ENCODE measurements at regions not wholly inside any gene's neighbourhood (a gene's known extent, or its start where the extent isn't known, plus 50 kb on each side); places are given as distances from the start of the nearest gene placed in this dataset.
"Not testable (repeated sequence)": the region's sequence is repeated elsewhere in the genome, so short reads cannot be mapped to it uniquely, and the experiment has no call there.

DNA sequence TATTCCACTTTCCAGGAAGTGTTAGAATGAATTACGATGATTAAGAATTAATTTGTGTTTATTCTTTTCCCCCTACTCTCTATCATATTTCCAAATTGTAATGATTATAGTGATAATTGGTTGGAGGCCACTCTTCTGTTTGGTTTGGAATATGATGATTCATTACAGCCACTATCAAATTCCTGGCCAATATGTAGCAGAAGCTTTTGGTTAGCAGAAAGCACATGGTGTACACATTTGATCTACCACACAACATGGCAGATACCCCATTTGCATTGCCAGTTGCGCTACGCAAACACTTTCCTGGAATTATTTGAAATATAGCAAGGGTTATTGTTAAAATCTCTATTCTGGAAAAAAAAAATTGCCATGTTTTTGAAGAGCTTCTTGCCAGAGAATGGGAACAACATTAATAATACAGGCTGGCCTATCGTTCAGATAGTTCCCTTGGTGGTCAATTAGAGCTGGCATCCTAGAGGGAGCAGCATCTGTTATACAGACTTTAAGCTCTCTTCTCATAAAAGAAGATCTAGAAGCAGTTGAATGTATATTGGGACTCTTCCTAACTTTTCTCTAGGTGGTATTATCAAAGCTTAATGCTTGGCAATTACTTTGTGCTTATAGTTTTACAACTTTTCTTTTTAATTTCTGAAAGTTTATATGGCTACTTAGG, 455.0 kb upstream of the ACTBL2 start:
- DNase-seq, result no peak

GRCh38 chr5:57937025-57937424, 454.4 kb upstream of the ACTBL2 start:
- DNase-seq, result no peak

- DNase-seq, result no peak
These were observed 450.1 kb upstream of the ACTBL2 start for GRCh38 chr5:57932761-57933160.

DNA sequence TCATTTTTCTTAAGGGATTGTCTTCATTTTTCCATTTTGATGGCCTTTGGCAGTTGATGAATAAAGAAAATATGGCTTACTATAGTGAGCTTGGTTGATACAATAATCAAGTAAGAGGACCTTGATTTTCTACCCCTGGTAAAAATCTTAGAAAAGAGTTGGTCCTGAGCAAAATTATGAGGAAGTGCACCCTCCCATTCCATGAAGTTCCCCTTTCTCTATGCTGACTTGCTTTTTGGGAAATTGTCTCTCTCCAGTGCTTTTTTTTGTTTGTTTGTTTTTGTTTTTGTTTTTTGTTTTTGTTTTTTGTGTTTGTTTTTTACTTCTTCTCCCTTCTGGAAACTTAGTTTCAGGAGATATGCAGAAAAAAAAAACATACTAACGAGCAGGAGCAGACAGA, 449.2 kb upstream of the ACTBL2 start:
- DNase-seq, result no peak

GRCh38 chr5:57931352-57931751, 448.7 kb upstream of the ACTBL2 start:
- DNase-seq, result no peak

- no peak for DNase-seq
These were observed 446.7 kb upstream of the ACTBL2 start for GRCh38 chr5:57929271-57929670.

DNA sequence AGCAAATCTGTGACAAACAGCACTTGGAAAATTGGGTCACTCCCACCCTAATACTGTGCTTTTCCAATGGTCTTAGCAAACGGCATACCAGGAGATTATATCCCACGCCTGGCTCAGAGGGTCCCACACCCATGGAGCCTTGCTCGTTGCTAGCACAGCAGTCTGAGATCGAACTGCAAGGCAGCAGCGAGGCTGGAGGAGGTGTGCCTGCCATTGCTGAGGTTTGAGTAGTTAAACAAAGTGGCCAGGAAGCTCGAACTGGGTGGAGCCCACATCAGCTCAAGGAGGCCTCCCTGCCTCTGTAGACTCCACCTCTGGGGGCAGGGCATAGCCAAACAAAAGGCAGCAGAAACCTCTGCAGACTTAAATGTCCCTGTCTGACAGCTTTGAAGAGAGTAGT, 440.5 kb upstream of the ACTBL2 start:
- DNase-seq, result not testable (repeated sequence)

- DNase-seq, result no peak
These were observed 434.4 kb upstream of the ACTBL2 start for GRCh38 chr5:57917004-57917403.

GRCh38 chr5:57915536-57915935, 432.9 kb upstream of the ACTBL2 start:
- no peak for DNase-seq

DNA sequence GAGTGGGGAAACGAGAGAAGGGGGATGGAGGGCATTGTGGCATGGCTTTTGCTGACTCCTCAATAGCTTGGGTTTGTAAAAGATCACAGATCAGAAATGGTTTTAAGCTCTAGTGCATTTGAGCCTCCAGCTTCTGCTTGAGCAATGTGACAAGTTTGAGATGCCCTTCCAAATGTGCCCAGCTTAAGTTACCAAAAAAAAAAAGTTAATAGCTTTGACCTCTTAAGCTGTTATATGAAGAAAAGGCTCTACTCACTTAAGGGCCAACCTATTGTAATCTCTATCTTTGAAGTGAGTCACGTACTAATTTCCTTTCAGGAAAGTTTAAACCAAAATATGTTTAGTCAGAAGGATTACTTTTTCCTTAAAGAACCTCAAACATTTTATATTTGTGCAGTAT, 428.8 kb upstream of the ACTBL2 start:
- DNase-seq, result no peak

GRCh38 chr5:57906671-57907070, 424.1 kb upstream of the ACTBL2 start:
- peak in 6 of 14 donors; percentile 3 to 41 (median 16) for DNase-seq

GRCh38 chr5:57903458-57903857, 420.8 kb upstream of the ACTBL2 start:
- DNase-seq, result no peak

GRCh38 chr5:57902095-57902494, 419.5 kb upstream of the ACTBL2 start:
- no peak for DNase-seq

GRCh38 chr5:57900381-57900944, 417.9 kb upstream of the ACTBL2 start:
- no peak for DNase-seq

DNA sequence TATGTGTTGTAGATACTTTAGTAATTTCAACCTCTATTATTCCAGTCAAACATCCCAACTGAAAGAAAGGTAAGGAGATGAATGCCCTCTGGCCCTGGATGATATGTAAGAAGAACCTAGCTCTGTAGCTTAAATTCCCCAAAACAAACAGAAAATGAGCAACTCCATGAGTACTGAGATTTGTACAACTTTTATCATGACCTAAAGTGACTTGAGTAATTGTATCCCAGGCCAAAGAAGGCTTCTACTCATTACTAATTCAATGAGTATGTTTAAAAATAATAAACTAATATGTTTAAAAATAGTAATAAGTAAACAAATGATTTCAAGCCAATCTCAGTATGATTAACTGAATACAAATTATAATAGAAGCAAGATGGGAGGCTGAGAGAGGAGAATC, 414.0 kb upstream of the ACTBL2 start:
- no peak for DNase-seq

GRCh38 chr5:57895766-57896165, 413.2 kb upstream of the ACTBL2 start:
- no peak for DNase-seq

DNA sequence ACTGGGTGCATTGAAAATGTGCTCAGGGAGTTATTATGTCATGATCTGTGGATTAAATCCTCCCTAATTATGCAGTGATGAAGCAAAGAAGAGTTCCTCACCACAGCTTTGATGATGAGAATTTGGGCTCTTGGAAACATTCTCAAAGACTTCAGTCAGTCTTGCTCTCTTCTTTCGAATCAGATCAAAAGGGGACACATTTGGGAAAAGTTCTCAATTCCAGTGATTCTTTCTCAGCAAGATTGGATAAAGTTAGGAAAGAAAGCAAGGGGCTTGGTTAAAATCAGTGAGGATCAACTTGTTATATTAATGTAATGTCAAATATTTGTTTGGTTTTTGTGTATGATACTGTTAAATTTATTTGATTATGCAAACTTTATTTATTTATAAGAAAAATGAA, 411.3 kb upstream of the ACTBL2 start:
- DNase-seq, result no peak

- DNase-seq, result no peak
These were observed 408.8 kb upstream of the ACTBL2 start for GRCh38 chr5:57891443-57891842.

GRCh38 chr5:57889558-57889957, 406.9 kb upstream of the ACTBL2 start:
- DNase-seq, result no peak

- no peak for DNase-seq
These were observed 405.4 kb upstream of the ACTBL2 start for GRCh38 chr5:57887851-57888621.

GRCh38 chr5:57884346-57885102, 401.9 kb upstream of the ACTBL2 start:
- DNase-seq, result no peak

DNA sequence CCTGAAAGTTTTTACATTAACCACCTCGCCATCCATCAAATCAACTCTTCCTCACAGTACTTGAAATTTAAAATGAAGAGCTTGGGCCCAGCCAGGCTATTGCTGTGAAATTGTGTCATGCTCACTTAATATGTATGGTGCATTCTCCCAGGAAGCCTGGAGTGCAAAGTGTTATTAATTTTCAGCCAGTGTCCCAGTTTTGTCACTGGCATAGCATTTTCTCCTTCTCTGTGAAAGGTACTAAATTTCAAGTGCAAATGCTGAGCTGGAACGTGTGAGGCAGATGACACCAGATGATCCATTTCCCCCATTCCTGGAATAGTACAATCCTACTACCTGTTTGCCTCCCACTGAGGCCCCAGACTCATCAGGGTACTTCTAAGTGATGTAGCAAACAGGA, 397.6 kb upstream of the ACTBL2 start:
- DNase-seq, result no peak

DNA sequence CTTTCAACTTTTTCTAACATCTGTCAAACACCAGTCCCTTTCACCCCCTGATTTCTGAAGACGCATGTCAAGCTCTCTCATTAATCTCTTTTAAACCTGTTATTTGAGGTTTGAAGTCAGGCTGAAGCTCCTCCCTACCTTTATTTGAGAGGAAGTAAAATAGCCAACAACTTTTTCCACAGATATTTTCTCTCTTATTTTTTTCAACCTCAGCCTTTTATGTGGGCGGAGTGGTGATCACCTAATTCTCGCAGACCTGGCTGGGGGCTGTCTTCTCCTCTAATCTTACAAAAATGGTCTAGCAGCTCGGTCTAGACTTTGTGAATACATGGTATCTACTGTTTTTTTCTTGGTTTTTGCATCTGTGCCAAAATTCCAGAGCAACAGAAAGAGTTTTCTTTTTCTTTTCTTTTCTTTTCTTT, 395.7 kb upstream of the ACTBL2 start:
- no peak for DNase-seq

Measured in C1 segment of cervical spinal cord (tissue), 14 donors.